ENCODE measurements at regions not wholly inside any gene's neighbourhood (a gene's known extent, or its start where the extent isn't known, plus 50 kb on each side); places are given as distances from the start of the nearest gene placed in this dataset.

- TF ChIP-seq CTCF (IDR thresholded peaks at IDR 0.05) (no peak), POLR2A (IDR thresholded peaks at IDR 0.05) (no peak)
These were observed 499.9 kb upstream of the ZFHX3 start for GRCh38 chr16:73547552-73548403.

Measured in right lobe of liver (tissue), 4 donors.